ENCODE measurements at regions not wholly inside any gene's neighbourhood (a gene's known extent, or its start where the extent isn't known, plus 50 kb on each side); places are given as distances from the start of the nearest gene placed in this dataset.

DNA sequence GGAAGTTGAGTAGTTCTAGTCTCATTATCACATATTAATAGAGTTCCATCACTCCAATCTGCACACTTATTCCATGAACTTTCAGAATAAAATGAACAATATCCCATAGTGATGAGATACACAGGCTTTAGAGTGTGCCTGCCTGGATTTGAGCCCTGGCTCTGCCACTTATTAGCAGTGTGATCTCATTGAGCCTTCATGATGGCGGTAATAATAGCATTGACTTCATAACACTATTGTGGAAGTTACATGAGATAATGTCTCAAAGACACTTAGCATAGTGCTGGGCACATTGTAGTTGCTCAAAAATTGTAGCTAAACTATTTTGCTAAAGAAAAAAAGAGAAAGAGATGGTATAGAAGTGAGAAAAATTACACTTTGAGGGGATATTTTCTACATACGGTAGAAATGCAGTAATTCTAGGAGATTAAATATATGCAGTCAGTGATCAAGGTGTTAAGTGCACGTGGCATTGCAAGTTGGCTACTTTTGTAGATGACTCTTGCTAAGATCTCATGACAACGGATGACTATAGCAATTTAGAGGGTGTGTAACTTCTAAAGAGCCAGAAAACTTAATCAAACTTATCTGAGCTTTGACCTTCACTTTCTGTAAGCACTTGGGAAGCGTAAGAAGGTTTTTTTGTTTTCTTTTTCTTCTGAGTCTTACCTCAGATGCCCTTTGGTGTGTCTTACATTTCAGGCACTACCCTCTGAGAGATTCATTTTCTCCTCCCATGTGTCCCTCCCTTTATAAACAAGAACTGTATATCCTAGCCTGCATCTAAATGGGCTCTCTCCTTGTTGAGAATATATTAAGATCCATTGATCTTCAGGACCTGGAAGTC, 380.6 kb upstream of the NR3C2 start:
- TF ChIP-seq, protein P1, sequence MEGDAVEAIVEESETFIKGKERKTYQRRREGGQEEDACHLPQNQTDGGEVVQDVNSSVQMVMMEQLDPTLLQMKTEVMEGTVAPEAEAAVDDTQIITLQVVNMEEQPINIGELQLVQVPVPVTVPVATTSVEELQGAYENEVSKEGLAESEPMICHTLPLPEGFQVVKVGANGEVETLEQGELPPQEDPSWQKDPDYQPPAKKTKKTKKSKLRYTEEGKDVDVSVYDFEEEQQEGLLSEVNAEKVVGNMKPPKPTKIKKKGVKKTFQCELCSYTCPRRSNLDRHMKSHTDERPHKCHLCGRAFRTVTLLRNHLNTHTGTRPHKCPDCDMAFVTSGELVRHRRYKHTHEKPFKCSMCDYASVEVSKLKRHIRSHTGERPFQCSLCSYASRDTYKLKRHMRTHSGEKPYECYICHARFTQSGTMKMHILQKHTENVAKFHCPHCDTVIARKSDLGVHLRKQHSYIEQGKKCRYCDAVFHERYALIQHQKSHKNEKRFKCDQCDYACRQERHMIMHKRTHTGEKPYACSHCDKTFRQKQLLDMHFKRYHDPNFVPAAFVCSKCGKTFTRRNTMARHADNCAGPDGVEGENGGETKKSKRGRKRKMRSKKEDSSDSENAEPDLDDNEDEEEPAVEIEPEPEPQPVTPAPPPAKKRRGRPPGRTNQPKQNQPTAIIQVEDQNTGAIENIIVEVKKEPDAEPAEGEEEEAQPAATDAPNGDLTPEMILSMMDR (IDR thresholded peaks at IDR 0.05), result no peak
- no peak for TF ChIP-seq POLR2AphosphoS5 (IDR thresholded peaks at IDR 0.05; ENCODE audit: insufficient read depth in 1 of 2, low read depth in 1 of 2)

All from vagina (tissue), 2 donors.